NB4 (cell line): ENCODE measurements at regions not wholly inside any gene's neighbourhood (a gene's known extent, or its start where the extent isn't known, plus 50 kb on each side); places are given as distances from the start of the nearest gene placed in this dataset.
A peak's percentile ranks its signal among the peaks of the same experiment; 100 is the strongest.

Source experiments
- DNase-seq: peaks from one replicate; pipeline ENCODE4 v3.0.0; 2010; ENCODE audit warnings: low read depth
- H3K4me3 ChIP-seq: one replicate; pipeline ENCODE4 v1.5.1; 2011; ENCODE audit warnings: mild to moderate bottlenecking, low read depth, low read length, moderate library complexity
- CTCF ChIP-seq: IDR thresholded peaks from one replicate; pipeline ENCODE4 v1.5.1; 2012; ENCODE audit warnings: low read depth, low read length
- MAX ChIP-seq: IDR thresholded peaks from 2 replicates; pipeline ENCODE4 v1.6.1; 2011; ENCODE audit warnings: low read depth, low read length
- MYC ChIP-seq: IDR thresholded peaks from 2 replicates; pipeline ENCODE4 v1.6.1; 2011; ENCODE audit warnings: low read depth, low read length
- POLR2A ChIP-seq: IDR thresholded peaks from 2 replicates; pipeline ENCODE4 v1.6.1; 2011; ENCODE audit warnings: mild to moderate bottlenecking; ENCODE audit not compliant: insufficient read length; ENCODE audit errors: extremely low read depth

GRCh38 chr18:24725644-24726415, 265.4 kb downstream of the HRH4 start:
- no peak for DNase-seq
- TF ChIP-seq POLR2A (no peak), CTCF (no peak), MAX (no peak), MYC (no peak)
- no peak overlapping the region for H3K4me3 ChIP-seq

DNA sequence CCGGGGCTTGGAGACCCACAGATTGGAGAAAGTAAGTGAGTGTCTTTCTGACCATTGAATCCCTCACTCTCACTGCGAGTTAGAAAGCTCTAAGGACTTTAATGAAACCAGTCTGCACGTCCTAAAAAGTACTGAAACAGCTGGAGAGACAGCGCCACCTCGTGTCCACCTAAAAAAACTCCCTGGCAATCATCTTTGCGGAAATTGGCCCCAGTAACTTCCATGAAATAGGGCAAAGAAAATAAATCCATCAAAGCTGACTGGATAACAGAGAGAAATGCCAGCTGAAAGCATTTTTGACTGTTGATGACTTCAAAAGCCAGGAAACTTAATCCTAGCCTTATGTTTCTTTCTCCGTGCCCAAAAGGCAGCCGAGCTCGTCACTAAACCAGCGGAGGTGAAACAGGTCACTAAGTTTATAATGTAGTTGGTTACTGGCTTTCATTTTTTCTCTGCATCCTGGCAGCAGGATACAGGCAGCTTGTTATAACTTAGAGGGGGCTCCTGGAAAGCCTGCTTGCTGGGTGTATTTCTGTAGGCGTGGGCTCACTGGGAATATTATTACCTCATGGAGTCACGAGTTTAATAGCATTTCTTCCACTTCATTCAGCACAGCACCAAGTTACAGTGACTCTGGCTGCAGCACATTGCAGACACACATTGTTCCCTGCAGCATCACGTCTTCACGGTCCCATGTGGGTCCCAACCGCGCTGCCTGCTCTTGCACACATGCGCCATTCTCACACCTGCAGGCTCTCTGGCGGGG, 266.5 kb downstream of the HRH4 start:
- no peak overlapping the region for H3K4me3 ChIP-seq
- TF ChIP-seq CTCF (peak; percentile 72), MYC (no peak), POLR2A (no peak)
- DNase-seq = peak; percentile 78

DNA sequence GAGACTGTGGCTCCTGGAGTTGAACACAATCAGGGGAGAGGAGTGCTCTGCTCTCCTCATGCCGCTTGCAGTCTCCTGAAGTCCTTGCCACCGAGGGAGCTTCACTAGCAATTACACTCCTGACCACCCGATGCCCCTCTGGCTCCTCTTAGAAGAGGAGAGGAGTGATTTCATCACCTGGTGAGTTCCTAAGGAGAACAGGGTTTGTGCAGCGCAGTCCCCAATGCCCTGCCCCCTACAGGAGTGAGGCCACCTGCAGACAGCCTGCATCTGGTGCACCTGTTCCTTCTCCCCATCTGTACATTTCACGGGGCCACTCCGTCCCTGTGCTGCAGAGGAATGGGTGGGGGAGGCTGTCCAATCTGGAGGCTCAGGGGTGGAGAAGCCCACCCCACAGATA, 267.2 kb downstream of the HRH4 start:
- DNase-seq = no peak
- TF ChIP-seq CTCF = no peak
- H3K4me3 ChIP-seq = no peak overlapping the region

DNA sequence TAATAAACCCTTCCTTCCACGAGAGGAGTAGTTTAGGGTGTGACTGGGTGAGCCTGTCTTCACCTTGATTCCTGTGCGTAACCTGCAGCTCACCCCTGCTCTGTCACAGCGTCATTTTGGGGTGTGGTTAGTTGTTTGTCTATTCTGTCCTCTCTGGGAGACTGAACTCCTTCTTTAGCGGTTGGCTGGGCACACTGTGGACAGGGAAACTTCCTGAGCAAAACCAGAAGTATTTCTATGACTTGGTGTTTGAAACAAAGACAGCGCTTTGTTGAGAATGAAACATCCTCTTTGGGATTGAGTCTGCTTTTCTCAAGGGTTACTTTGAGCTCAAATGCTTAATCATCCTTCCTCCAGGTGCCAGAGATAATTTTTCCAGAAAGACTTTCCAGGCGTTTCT, 270.7 kb downstream of the HRH4 start:
- DNase-seq = no peak
- TF ChIP-seq MYC (no peak), CTCF (no peak), MAX (no peak), POLR2A (no peak)
- no peak overlapping the region for H3K4me3 ChIP-seq

GRCh38 chr18:24731981-24732380, 271.5 kb downstream of the HRH4 start:
- no peak for TF ChIP-seq POLR2A
- no peak for TF ChIP-seq CTCF
- no peak for TF ChIP-seq MYC
- TF ChIP-seq MAX = no peak
- no peak for DNase-seq
- no peak overlapping the region for H3K4me3 ChIP-seq

- H3K4me3 ChIP-seq = no peak overlapping the region
- DNase-seq = peak; percentile 19
- TF ChIP-seq POLR2A (no peak), MAX (no peak), MYC (no peak), CTCF (no peak)
Observed at GRCh38 chr18:24734058-24734457, 273.6 kb downstream of the HRH4 start.
